Ishikawa (cell line): ENCODE measurements at regions not wholly inside any gene's neighbourhood (a gene's known extent, or its start where the extent isn't known, plus 50 kb on each side); places are given as distances from the start of the nearest gene placed in this dataset.

Experiments used
- CEBPB ChIP-seq: IDR thresholded peaks from 2 replicates; pipeline ENCODE4 v1.6.1; 2012
- CREB1 ChIP-seq: IDR thresholded peaks from 2 replicates; pipeline ENCODE4 v1.6.1; 2012; ENCODE audit warnings: low read depth
- EGR1 ChIP-seq: IDR thresholded peaks from 2 replicates; pipeline ENCODE4 v1.6.1; 2012
- EP300 ChIP-seq: IDR thresholded peaks from 2 replicates; pipeline ENCODE4 v1.6.1; 2012; ENCODE audit warnings: borderline replicate concordance
- FOXM1 ChIP-seq: IDR thresholded peaks from 2 replicates; pipeline ENCODE4 v1.6.1; 2012; ENCODE audit warnings: low read depth, borderline replicate concordance
- MAX ChIP-seq: IDR thresholded peaks from 2 replicates; pipeline ENCODE4 v1.6.1; 2012
- NFIC ChIP-seq: IDR thresholded peaks from 2 replicates; pipeline ENCODE4 v1.6.1; 2012
- RAD21 ChIP-seq: IDR thresholded peaks from 2 replicates; pipeline ENCODE4 v1.6.1; 2012; ENCODE audit warnings: low read depth
- REST ChIP-seq: IDR thresholded peaks from 2 replicates; pipeline ENCODE4 v1.6.1; 2012; ENCODE audit warnings: low read depth, mild to moderate bottlenecking
- TAF1 ChIP-seq: IDR thresholded peaks from 2 replicates; pipeline ENCODE4 v1.6.1; 2012; ENCODE audit warnings: low read depth, mild to moderate bottlenecking
- TCF12 ChIP-seq: IDR thresholded peaks from 2 replicates; pipeline ENCODE4 v1.6.1; 2012; ENCODE audit warnings: low read depth
- TEAD4 ChIP-seq: IDR thresholded peaks from 2 replicates; pipeline ENCODE4 v1.6.1; 2012
- USF1 ChIP-seq: IDR thresholded peaks from 2 replicates; pipeline ENCODE4 v1.6.1; 2012
- YY1 ChIP-seq: IDR thresholded peaks from 2 replicates; pipeline ENCODE4 v1.6.1; 2012; ENCODE audit warnings: low read depth
- ZBTB7A ChIP-seq: IDR thresholded peaks from 2 replicates; pipeline ENCODE4 v1.6.1; 2012; ENCODE audit warnings: low read depth

DNA sequence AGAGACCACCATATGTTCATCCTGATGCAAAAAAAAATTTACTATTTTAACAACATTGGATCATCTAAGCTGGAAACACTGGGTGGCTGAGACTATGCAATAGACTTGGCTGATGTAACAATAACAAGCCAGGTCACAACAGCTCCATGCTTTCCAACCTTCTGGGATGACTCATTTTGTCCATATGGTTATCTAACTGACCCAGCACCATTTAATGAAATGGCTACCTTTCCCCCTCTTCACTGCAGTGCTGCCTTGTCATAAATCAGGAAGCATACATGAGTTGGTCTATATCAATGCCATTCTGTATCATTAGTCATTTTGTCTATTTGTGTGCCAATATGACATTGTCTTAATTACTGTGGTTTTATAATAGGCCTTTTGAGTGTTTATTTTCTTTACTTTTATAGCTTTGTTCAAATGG, 217.6 kb upstream of the KCNJ16 start:
- TF ChIP-seq USF1 (no peak), TEAD4 (no peak), TAF1 (no peak), RAD21 (no peak), TCF12 (no peak), EGR1 (no peak), FOXM1 (no peak), CEBPB (no peak), REST (no peak), CREB1 (no peak)

- TF ChIP-seq CEBPB (no peak), EGR1 (no peak), TEAD4 (no peak), NFIC (no peak), RAD21 (no peak), TAF1 (no peak), CREB1 (no peak), FOXM1 (no peak), TCF12 (no peak), USF1 (no peak), ZBTB7A (no peak), MAX (no peak), REST (no peak), EP300 (no peak), YY1 (no peak)
These were observed 216.6 kb upstream of the KCNJ16 start for GRCh38 chr17:69858460-69858859.

- TF ChIP-seq TEAD4 (no peak), USF1 (no peak), FOXM1 (no peak), REST (no peak), RAD21 (no peak), ZBTB7A (no peak), MAX (no peak), CEBPB (no peak)
These were observed 214.8 kb upstream of the KCNJ16 start for GRCh38 chr17:69860142-69860680.

DNA sequence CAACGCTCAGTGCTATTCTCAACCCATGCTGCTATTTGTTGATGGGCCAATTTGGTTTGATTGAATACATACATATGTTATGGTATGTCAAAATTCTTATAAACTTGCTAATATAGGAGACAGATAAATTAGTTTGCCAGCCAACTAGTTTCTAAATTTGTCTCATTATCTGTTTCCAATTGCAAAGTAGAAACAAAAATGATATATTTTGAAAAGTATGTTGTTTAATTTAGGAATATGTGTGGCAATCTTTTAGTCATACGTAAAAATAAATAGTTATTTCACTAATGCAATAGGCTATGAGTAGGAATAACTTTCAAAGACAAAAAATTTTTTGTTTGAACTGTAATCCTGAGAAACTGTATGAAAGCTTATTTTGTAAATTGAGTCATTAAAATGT, 210.6 kb upstream of the KCNJ16 start:
- TF ChIP-seq USF1 (no peak), TEAD4 (no peak), EGR1 (no peak), RAD21 (no peak), NFIC (no peak), CREB1 (no peak), EP300 (no peak), CEBPB (no peak), ZBTB7A (no peak), TCF12 (no peak), FOXM1 (no peak), TAF1 (no peak)
